Upper lobe of left lung (tissue), 6 donors: ENCODE measurements at regions not wholly inside any gene's neighbourhood (a gene's known extent, or its start where the extent isn't known, plus 50 kb on each side); places are given as distances from the start of the nearest gene placed in this dataset.
A peak's percentile ranks its signal among the peaks of the same experiment; 100 is the strongest.

Source experiments
- ATAC-seq, 2 donors: fragments of 200-7000 bp; cut with Tn5 transposase; one replicate each; pipeline ENCODE4 v1.9.1; 2022; ENCODE audit warnings: mild to moderate bottlenecking in 2 of 2, moderate library complexity in 2 of 2; ENCODE audit not compliant: low FRiP score in 2 of 2
- DNase-seq, 2 donors: peaks; one replicate each; pipeline ENCODE4 v3.0.0-alpha.2; 2019 to 2020
- H3K27ac ChIP-seq, 4 donors: fragments of 200-600 bp; sonication (generic); one replicate each; pipeline ENCODE4 v1.5.1; 2016 to 2019
- H3K27me3 ChIP-seq, 4 donors: fragments of 200-600 bp; sonication (generic); one replicate each; pipeline ENCODE4 v1.5.1; 2017 to 2019
- H3K36me3 ChIP-seq, 4 donors: fragments of 200-600 bp; sonication (generic); one replicate each; pipeline ENCODE4 v1.5.1; 2016 to 2019
- H3K4me1 ChIP-seq, 4 donors: fragments of 200-600 bp; sonication (generic); one replicate each; pipeline ENCODE4 v1.5.1; 2018 to 2019
- H3K4me3 ChIP-seq, 4 donors: fragments of 200-600 bp; sonication (generic); one replicate each; pipeline ENCODE4 v1.5.1; 2017 to 2019; ENCODE audit warnings: mild to moderate bottlenecking in 2 of 4, moderate library complexity in 1 of 4
- H3K9me3 ChIP-seq, 4 donors: fragments of 200-600 bp; sonication (generic); one replicate each; pipeline ENCODE4 v1.5.1; 2018 to 2019
- EP300 ChIP-seq, 4 donors: sonication (generic); formaldehyde crosslinking; IDR thresholded peaks; one replicate each; pipeline ENCODE4 v1.5.1; 2017; ENCODE audit warnings: antibody characterized with exemption in 4 of 4, control low read depth in 2 of 4
- POLR2A ChIP-seq, 4 donors: fragments of 450-650 bp; IDR thresholded peaks; one replicate each; pipeline ENCODE4 v1.5.1; 2016 to 2017; ENCODE audit warnings: antibody characterized with exemption in 4 of 4, mild to moderate bottlenecking in 2 of 4
- POLR2AphosphoS5 ChIP-seq, 2 donors: sonication (generic); formaldehyde crosslinking; IDR thresholded peaks; one replicate each; pipeline ENCODE4 v1.5.1; 2017; ENCODE audit warnings: antibody characterized with exemption in 2 of 2
- WGBS, 2 donors: methylation state at CpG; one replicate each; pipeline ENCODE4 v1.1.5; 2017 to 2018; 5-methylcytosine and 5-hydroxymethylcytosine counted together
- TF ChIP-seq, protein P1 (sequence below), 6 experiments: fragments of 450-650 bp in 4 of 6; fragments of 200-600 bp in 2 of 6; sonication (generic) in 2 of 6; IDR thresholded peaks; one replicate each; pipeline ENCODE4 v1.5.1; 2016 to 2019; ENCODE audit warnings: antibody characterized with exemption in 6 of 6
- donor health status: DM: no; HTN: no; CAD: no; lungs with moderate emphysema.
- donor health status: DM: no; HTN: yes; CAD: no; lungs with severe emphysema.

DNA sequence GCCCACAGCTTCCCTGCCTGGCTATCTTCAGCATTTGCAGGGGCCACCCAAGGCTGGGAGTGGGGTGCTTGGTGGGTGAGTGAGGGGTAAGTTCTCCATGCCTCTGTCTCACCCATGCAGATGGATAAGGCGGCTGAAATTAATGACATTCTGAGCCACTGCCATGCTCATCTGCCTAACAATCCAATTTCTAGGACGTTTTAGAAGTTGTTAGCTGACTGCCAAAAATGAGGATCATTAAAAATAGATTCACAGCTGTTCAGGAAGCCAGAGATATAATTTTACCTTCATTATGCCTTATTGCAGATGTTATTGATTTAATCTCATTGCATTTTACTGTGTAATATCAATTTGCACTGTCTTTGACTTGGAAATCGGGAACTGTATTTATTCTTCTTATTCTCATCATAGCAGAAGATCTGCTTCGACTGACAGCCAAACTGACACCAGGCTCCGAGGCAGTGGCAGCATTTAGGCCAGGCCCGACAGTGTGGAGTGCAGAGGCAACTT lies 334.4 kb upstream of the NPVF start:
- Histone ChIP-seq H3K27ac (no peak overlapping the region), H3K36me3 (no peaks in the 10 kb centered on the region), H3K9me3 (no peaks in the 10 kb centered on the region), H3K4me1 (peaks cover 0 to 16% (median 8%) of the 10 kb centered on the region in 4 donors), H3K27me3 (no peaks in the 10 kb centered on the region), H3K4me3 (no peak overlapping the region)
- WGBS, 2 donors, result 69 to 76% methylated on average over 6 of the region's 6 CpGs
- ATAC-seq (no peak), DNase-seq (no peak)
- no peak for TF ChIP-seq POLR2A (IDR thresholded peaks at IDR 0.05)
- TF ChIP-seq, protein P1, sequence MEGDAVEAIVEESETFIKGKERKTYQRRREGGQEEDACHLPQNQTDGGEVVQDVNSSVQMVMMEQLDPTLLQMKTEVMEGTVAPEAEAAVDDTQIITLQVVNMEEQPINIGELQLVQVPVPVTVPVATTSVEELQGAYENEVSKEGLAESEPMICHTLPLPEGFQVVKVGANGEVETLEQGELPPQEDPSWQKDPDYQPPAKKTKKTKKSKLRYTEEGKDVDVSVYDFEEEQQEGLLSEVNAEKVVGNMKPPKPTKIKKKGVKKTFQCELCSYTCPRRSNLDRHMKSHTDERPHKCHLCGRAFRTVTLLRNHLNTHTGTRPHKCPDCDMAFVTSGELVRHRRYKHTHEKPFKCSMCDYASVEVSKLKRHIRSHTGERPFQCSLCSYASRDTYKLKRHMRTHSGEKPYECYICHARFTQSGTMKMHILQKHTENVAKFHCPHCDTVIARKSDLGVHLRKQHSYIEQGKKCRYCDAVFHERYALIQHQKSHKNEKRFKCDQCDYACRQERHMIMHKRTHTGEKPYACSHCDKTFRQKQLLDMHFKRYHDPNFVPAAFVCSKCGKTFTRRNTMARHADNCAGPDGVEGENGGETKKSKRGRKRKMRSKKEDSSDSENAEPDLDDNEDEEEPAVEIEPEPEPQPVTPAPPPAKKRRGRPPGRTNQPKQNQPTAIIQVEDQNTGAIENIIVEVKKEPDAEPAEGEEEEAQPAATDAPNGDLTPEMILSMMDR (IDR thresholded peaks at IDR 0.05), result no peak
- TF ChIP-seq POLR2AphosphoS5 (IDR thresholded peaks at IDR 0.05), result no peak
- no peak for TF ChIP-seq EP300 (IDR thresholded peaks at IDR 0.05)

DNA sequence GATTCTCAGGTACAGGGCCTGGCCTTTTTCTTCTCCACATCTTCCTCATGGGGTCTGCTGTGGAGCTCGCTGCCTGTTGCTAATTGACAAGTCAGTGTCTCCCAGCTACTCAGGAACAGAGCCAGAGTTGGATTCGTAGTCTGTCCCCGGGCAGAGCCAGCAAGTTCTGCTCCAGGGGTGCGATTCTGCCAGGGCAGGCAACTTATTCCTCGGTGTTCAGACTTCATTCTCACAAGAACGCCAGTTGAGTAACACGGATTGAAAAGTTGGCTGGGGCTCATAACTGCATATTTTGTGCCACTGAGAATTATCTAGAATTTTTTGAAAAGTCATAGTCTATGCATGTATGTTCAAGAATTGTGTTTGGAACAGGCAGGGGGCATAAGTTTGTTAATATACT lies 336.7 kb upstream of the NPVF start:
- WGBS, 2 donors, result 69 to 81% methylated on average over 7 of the region's 7 CpGs
- Histone ChIP-seq H3K4me3 (no peak overlapping the region), H3K4me1 (peaks cover 0 to 16% (median 8%) of the 10 kb centered on the region in 4 donors), H3K27me3 (no peaks in the 10 kb centered on the region), H3K9me3 (no peaks in the 10 kb centered on the region), H3K36me3 (no peaks in the 10 kb centered on the region), H3K27ac (no peak overlapping the region)
- no peak for ATAC-seq
- no peak for DNase-seq
- no peak for TF ChIP-seq EP300 (IDR thresholded peaks at IDR 0.05)
- no peak for TF ChIP-seq POLR2AphosphoS5 (IDR thresholded peaks at IDR 0.05)
- TF ChIP-seq, protein P1 (IDR thresholded peaks at IDR 0.05), result no peak
- TF ChIP-seq POLR2A (IDR thresholded peaks at IDR 0.05), result no peak

DNA sequence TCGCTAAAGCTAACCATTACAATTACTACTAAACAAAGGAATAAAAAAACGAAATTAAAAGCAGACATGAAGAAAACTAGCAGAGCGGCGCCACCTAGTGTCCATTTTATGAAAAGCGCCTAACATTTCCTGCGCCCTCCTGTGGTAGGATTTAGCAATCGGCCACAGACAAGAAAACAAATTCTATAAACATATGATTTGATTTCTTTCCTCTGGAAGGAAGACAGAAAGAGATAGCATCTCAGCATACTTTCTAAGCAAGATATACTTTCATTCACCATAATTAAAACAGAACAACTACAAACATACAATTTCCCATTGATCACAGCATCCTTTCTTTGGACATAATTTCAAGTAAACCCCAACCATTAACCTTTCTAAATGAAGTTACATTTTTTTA lies 337.7 kb upstream of the NPVF start:
- H3K4me3 ChIP-seq, result no peak overlapping the region
- DNase-seq (peak in 1 of 2 donors; percentile 61), ATAC-seq (peak in 1 of 2 donors; percentile 81)
- H3K9me3 ChIP-seq, result no peaks in the 10 kb centered on the region
- TF ChIP-seq, protein P1 (IDR thresholded peaks at IDR 0.05), result peak; percentile 89 to 98 (median 96)
- TF ChIP-seq POLR2A (IDR thresholded peaks at IDR 0.05) (no peak), EP300 (IDR thresholded peaks at IDR 0.05) (no peak)
- H3K27ac ChIP-seq, result no peak overlapping the region
- WGBS, 2 donors, result 1% methylated on average over 7 of the region's 7 CpGs
- no peaks in the 10 kb centered on the region for H3K36me3 ChIP-seq
- H3K27me3 ChIP-seq, result no peaks in the 10 kb centered on the region
- peaks cover 0 to 16% (median 8%) of the 10 kb centered on the region in 4 donors for H3K4me1 ChIP-seq

DNA sequence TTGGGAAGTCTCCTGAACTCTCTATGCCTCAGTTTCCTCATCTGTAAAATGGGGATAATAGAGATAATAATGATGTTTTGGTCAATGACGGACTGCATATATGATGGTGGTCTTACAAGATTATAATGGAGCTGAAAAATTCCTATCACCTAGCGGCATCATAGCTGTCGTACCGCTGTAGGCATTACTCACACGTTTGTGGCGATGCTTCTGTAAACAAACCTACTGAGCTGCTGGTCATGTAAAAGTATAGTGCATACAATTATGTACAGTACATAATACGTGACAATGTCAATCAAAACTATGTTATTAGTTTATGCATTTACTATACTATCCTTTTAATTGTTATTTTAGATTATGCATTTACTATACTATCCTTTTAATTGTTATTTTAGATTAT lies 339.1 kb upstream of the NPVF start:
- Histone ChIP-seq H3K4me1 (peaks cover 0 to 12% (median 4%) of the 10 kb centered on the region in 4 donors), H3K36me3 (no peaks in the 10 kb centered on the region), H3K9me3 (no peaks in the 10 kb centered on the region), H3K27ac (no peak overlapping the region), H3K27me3 (no peaks in the 10 kb centered on the region), H3K4me3 (no peak overlapping the region)
- DNase-seq, result no peak
- ATAC-seq, result no peak
- no peak for TF ChIP-seq POLR2AphosphoS5 (IDR thresholded peaks at IDR 0.05)
- TF ChIP-seq, protein P1 (IDR thresholded peaks at IDR 0.05), result no peak
- no peak for TF ChIP-seq POLR2A (IDR thresholded peaks at IDR 0.05)
- TF ChIP-seq EP300 (IDR thresholded peaks at IDR 0.05), result no peak
- 90 to 95% methylated on average over 7 of the region's 7 CpGs for WGBS, 2 donors

DNA sequence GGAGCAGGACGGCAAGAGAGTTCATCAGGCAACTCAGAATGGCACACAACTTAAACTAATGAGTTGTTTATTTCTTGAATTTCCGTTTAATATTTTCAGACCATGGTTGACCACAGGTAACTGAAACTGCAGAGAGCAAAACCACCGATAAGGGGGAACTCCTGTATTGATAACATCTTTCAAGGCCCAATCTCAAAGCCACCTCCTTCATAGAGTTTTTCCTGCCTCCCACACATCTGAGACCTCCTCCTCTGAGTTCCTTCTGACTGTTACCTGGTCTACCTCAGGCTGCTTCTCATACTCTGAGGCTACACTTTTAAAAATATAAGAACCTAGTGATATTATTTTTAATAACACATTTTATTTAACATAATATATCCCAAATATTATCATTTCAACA lies 341.5 kb upstream of the NPVF start:
- DNase-seq (no peak), ATAC-seq (no peak)
- H3K27ac ChIP-seq, result no peak overlapping the region
- H3K9me3 ChIP-seq, result no peaks in the 10 kb centered on the region
- H3K4me1 ChIP-seq, result peaks cover 0 to 12% (median 4%) of the 10 kb centered on the region in 4 donors
- H3K36me3 ChIP-seq, result no peaks in the 10 kb centered on the region
- 62 to 63% methylated on average over 3 of the region's 3 CpGs for WGBS, 2 donors
- no peak overlapping the region for H3K4me3 ChIP-seq
- no peak for TF ChIP-seq POLR2AphosphoS5 (IDR thresholded peaks at IDR 0.05)
- TF ChIP-seq EP300 (IDR thresholded peaks at IDR 0.05), result no peak
- no peak for TF ChIP-seq POLR2A (IDR thresholded peaks at IDR 0.05)
- TF ChIP-seq, protein P1 (IDR thresholded peaks at IDR 0.05), result no peak
- H3K27me3 ChIP-seq, result no peaks in the 10 kb centered on the region
